Astrocyte (in vitro differentiated cells and primary cell): ENCODE measurements at regions not wholly inside any gene's neighbourhood (a gene's known extent, or its start where the extent isn't known, plus 50 kb on each side); places are given as distances from the start of the nearest gene placed in this dataset.

Source experiments
- CTCF ChIP-seq: IDR thresholded peaks from 2 replicates; pipeline ENCODE4 v1.5.1; 2011; ENCODE audit warnings: low read depth, mild to moderate bottlenecking, inconsistent platforms, low read length, moderate library complexity; ENCODE audit not compliant: insufficient read depth
- EZH2 ChIP-seq: IDR thresholded peaks from 2 replicates; pipeline ENCODE4 v1.6.1; 2012; ENCODE audit warnings: mild to moderate bottlenecking, low read length, inconsistent platforms; ENCODE audit not compliant: insufficient read depth

DNA sequence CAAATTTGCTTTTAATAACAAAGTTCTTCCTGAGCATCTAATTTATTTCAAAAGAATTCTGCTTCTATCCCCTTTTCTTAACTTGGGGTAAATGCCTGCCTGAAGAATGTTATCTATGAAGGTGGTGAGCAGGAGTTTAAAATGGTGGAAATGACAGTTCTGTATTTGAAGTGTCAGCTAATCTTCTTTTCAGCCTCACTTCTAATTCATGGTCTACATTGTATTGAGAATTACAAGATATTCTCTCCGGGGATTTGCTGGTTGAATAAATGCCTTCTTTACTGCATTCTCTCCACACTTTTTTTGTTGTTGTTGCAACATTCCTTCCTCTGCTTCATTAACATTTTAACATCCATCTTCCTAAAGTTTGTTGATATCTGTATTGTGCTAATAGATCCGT, 143.1 kb upstream of the GRIN3A start:
- TF ChIP-seq CTCF: no peak
- TF ChIP-seq EZH2: no peak
